ENCODE measurements at regions not wholly inside any gene's neighbourhood (a gene's known extent, or its start where the extent isn't known, plus 50 kb on each side); places are given as distances from the start of the nearest gene placed in this dataset.

DNA sequence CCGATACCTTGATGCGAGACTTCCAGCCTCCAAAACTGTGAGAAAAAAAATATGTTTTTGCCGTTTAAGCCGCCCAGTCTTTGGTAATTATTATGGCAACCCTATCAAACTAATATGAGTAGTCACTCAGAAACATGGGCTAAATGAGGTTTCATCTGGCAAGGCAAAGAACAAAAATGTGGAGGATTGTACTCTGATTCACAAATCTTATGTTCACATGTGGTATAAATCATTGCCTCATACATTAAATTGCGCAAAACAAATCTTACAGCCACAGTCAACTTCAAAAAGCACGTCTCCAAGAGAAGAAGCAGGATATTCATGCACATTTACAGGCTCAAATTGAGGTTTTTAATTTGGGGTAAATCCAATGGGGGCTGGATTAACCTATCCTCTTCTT lies 1435.4 kb upstream of the LRRTM1 start:
- in situ Hi-C loops (cut with MboI), result no loop called here
- intact Hi-C loops (cut with micrococcal nuclease), result no loop called here

DNA sequence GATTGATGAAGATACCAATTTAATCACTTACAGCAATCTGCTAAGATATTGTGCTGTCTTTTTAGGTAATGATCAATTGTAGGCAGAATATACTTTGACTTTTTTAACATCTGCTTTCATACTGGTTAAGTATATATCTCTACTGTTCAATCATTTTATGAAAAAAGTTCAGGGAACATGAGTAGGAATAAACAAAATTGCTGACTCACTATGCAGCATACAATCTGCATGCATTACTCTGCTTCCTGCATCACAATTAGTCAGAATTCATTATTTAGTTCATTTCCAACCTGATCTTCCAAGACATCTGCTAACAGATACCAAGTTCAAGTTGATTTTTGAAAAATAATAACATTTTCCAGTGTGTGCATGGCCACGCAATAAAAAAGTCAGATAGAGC lies 1430.4 kb upstream of the LRRTM1 start:
- no peaks in the 10 kb centered on the region for H4K20me1 ChIP-seq (replicated peaks; ENCODE audit: control insufficient read depth, insufficient read depth, low read length)
- H3K9me3 ChIP-seq (replicated peaks; ENCODE audit: control insufficient read depth, insufficient read depth, low read depth, low read length), result no peaks in the 10 kb centered on the region
- H3K4me1 ChIP-seq (replicated peaks in 1 of 2; ENCODE audit: control insufficient read depth in 2 of 2, insufficient read depth in 2 of 2, low read length in 2 of 2), result no peaks in the 10 kb centered on the region
- H3K79me2 ChIP-seq (ENCODE audit: control insufficient read depth, insufficient read depth, low read length), result no peaks in the 10 kb centered on the region
- H3K4me2 ChIP-seq (ENCODE audit: insufficient read depth, low read length), result no peak overlapping the region
- FAIRE-seq (no peak), ATAC-seq (no peak), DNase-seq (ENCODE audit: extremely low read depth in 1 of 4, low spot score in 3 of 4) (no peak)
- no peak overlapping the region for H3K9ac ChIP-seq (ENCODE audit: insufficient read depth in 1 of 2, low read depth in 2 of 2, low read length in 2 of 2)
- BruUV-seq (replicated peaks), result no TSS peak
- intact Hi-C loops (cut with micrococcal nuclease), result no loop called here
- no peak overlapping the region for H3K27ac ChIP-seq (ENCODE audit: extremely low read depth, low read depth, low read length)
- CTCF ChIA-PET (ENCODE audit: low intra/inter-chr PET ratio), result no interaction called here
- peak; percentile 18; the same call in 1 of the 2 replicates for TF ChIP-seq NFE2L1 (tag; IDR thresholded peaks at IDR 0.05; ENCODE audit: borderline replicate concordance, low read depth)
- TF ChIP-seq CREM (IDR thresholded peaks at IDR 0.05; ENCODE audit: low read depth), result no peak
- no peak overlapping the region for H3K4me3 ChIP-seq
- H3K36me3 ChIP-seq (ENCODE audit: control insufficient read depth, insufficient read depth, low read length), result no peaks in the 10 kb centered on the region
- H3K9me1 ChIP-seq (ENCODE audit: control insufficient read depth, insufficient read depth, low read length), result no peaks in the 10 kb centered on the region
- POLR2A ChIA-PET, result no interaction called here
- H3K27me3 ChIP-seq (ENCODE audit: control insufficient read depth in 2 of 2, insufficient read depth in 2 of 2, low read length in 2 of 2), result no peaks in the 10 kb centered on the region
- 0% methylated on average over 1 of the region's 1 CpG for WGBS (ENCODE audit: insufficient coverage, low coverage, missing lambda C conversion rate)
- in situ Hi-C loops (cut with MboI), result no loop called here
- no peak overlapping the region for H2AFZ ChIP-seq (ENCODE audit: low read depth, low read length)

More for the DNA sequence above, 1435.4 kb upstream of the LRRTM1 start:
- Histone ChIP-seq H3K27ac (ENCODE audit: extremely low read depth, low read depth, low read length) (no peak overlapping the region), H3K4me2 (ENCODE audit: insufficient read depth, low read length) (no peak overlapping the region), H4K20me1 (replicated peaks; ENCODE audit: control insufficient read depth, insufficient read depth, low read length) (no peaks in the 10 kb centered on the region), H3K4me3 (no peak overlapping the region), H3K36me3 (ENCODE audit: control insufficient read depth, insufficient read depth, low read length) (no peaks in the 10 kb centered on the region), H3K79me2 (ENCODE audit: control insufficient read depth, insufficient read depth, low read length) (no peaks in the 10 kb centered on the region), H2AFZ (ENCODE audit: low read depth, low read length) (no peak overlapping the region), H3K4me1 (replicated peaks in 1 of 2; ENCODE audit: control insufficient read depth in 2 of 2, insufficient read depth in 2 of 2, low read length in 2 of 2) (no peaks in the 10 kb centered on the region), H3K27me3 (ENCODE audit: control insufficient read depth in 2 of 2, insufficient read depth in 2 of 2, low read length in 2 of 2) (no peaks in the 10 kb centered on the region), H3K9ac (ENCODE audit: insufficient read depth in 1 of 2, low read depth in 2 of 2, low read length in 2 of 2) (no peak overlapping the region), H3K9me1 (ENCODE audit: control insufficient read depth, insufficient read depth, low read length) (no peaks in the 10 kb centered on the region), H3K9me3 (replicated peaks; ENCODE audit: control insufficient read depth, insufficient read depth, low read depth, low read length) (no peaks in the 10 kb centered on the region)
- ChIA-PET CTCF (ENCODE audit: low intra/inter-chr PET ratio) (no interaction called here), POLR2A (no interaction called here)
- no TSS peak for BruUV-seq (replicated peaks)
- DNase-seq (ENCODE audit: extremely low read depth in 1 of 4, low spot score in 3 of 4), result no peak
- 1% methylated on average over 6 of the region's 6 CpGs for WGBS (ENCODE audit: insufficient coverage, low coverage, missing lambda C conversion rate)
- no peak for FAIRE-seq
- ATAC-seq, result no peak
- no peak for TF ChIP-seq KDM1A (IDR thresholded peaks at IDR 0.05)
- no peak for TF ChIP-seq MTA2 (IDR thresholded peaks at IDR 0.05; ENCODE audit: low read depth)
- no peak for TF ChIP-seq ELF4 (CRISPR knock-in tag; IDR thresholded peaks at IDR 0.05)
